IPS-20b (cell line): ENCODE measurements at regions not wholly inside any gene's neighbourhood (a gene's known extent, or its start where the extent isn't known, plus 50 kb on each side); places are given as distances from the start of the nearest gene placed in this dataset.

Source experiments
- H3K27ac ChIP-seq: one replicate; pipeline ENCODE4 v1.5.1; 2013; ENCODE audit warnings: low read length
- H3K27me3 ChIP-seq: 2 replicates; pipeline ENCODE4 v1.6.1; 2013; ENCODE audit warnings: mild to moderate bottlenecking, low read length, inconsistent platforms; ENCODE audit not compliant: insufficient read depth
- H3K36me3 ChIP-seq: 2 replicates; pipeline ENCODE4 v1.6.1; 2013; ENCODE audit warnings: low read depth, mild to moderate bottlenecking, inconsistent platforms, low read length, moderate library complexity; ENCODE audit not compliant: insufficient read depth
- H3K4me1 ChIP-seq: 2 replicates; pipeline ENCODE4 v1.6.1; 2013; ENCODE audit warnings: mild to moderate bottlenecking, control low read depth, inconsistent platforms, low read length, moderate library complexity; ENCODE audit not compliant: insufficient read depth
- H3K4me3 ChIP-seq: 2 replicates; pipeline ENCODE4 v1.5.1; 2013; ENCODE audit warnings: mild to moderate bottlenecking, low read length, inconsistent platforms
- H3K9ac ChIP-seq: 2 replicates; pipeline ENCODE4 v1.6.1; 2013; ENCODE audit warnings: low read depth, mild to moderate bottlenecking, inconsistent platforms, low read length, moderate library complexity
- H3K9me3 ChIP-seq: 2 replicates; pipeline ENCODE4 v1.6.1; 2013; ENCODE audit warnings: mild to moderate bottlenecking, low read depth, low read length, inconsistent platforms; ENCODE audit not compliant: insufficient read depth

DNA sequence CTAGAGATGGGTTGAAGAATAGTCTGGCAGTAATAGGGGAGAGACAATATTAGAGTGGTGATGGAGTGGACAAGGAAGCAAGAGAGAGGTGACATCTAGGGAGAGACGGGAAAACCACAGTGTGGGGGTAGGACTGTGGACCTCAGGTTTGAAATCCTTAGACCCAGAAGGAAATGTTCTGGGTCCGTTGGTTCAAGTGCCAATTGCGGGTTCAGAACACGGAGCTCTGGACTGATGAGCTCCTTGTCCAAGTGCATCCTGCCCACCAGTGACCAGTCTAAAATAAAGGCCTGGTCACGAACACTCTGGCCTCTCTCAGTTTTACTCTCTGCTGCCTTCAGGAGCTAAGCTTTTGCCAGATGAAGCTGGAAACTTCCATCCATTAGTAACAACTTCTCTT is 174.0 kb downstream of the LINC00237 start:
- no peak overlapping the region for H3K9ac ChIP-seq
- no peaks in the 10 kb centered on the region for H3K27me3 ChIP-seq
- H3K27ac ChIP-seq = no peak overlapping the region
- H3K4me1 ChIP-seq = no peaks in the 10 kb centered on the region
- H3K9me3 ChIP-seq = no peaks in the 10 kb centered on the region
- no peak overlapping the region for H3K4me3 ChIP-seq
- H3K36me3 ChIP-seq = no peaks in the 10 kb centered on the region

DNA sequence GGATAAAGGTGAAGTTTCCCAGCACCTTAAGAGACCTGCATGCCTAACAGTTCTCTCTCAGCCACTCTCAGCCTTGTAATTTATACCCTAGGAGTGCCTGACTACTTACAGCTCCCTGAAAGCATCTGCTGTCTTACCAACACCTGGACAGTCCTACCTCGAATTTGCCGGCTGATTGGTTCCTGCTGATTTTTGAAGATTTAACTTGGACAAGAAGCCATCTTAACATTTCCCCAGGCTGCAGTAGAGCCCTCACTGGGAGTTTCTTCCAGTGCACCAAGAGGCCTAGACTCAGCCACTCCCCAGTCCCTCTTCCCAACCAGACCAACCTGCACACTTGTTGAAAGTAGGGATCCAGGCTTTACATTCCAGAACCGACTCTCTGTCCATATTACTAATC is 174.5 kb downstream of the LINC00237 start:
- H3K9me3 ChIP-seq = no peaks in the 10 kb centered on the region
- no peaks in the 10 kb centered on the region for H3K36me3 ChIP-seq
- H3K27me3 ChIP-seq = no peaks in the 10 kb centered on the region
- no peak overlapping the region for H3K9ac ChIP-seq
- H3K4me3 ChIP-seq = no peak overlapping the region
- no peak overlapping the region for H3K27ac ChIP-seq
- H3K4me1 ChIP-seq = no peaks in the 10 kb centered on the region

DNA sequence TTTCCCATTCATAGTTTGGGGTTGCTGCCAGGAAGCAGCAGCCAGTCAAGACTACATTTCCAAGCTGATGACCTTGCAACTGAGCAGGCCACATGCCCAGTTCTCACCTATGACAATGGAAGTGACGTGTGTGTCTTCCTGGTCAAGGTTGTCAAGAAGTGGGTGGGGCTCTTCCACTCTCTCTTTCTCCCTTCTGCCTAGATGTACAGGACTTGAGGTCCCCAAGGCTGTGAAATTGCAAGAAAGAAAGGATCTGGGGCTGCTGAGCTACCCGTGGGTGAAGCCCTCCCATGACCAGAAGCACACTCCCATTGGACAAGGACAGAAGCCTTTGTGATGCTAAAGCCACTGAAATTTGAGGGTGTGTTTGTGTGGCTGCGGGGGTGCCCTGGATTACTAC is 175.1 kb downstream of the LINC00237 start:
- Histone ChIP-seq H3K27ac (no peak overlapping the region), H3K36me3 (no peaks in the 10 kb centered on the region), H3K9ac (no peak overlapping the region), H3K27me3 (no peaks in the 10 kb centered on the region), H3K9me3 (no peaks in the 10 kb centered on the region), H3K4me1 (no peaks in the 10 kb centered on the region), H3K4me3 (no peak overlapping the region)

DNA sequence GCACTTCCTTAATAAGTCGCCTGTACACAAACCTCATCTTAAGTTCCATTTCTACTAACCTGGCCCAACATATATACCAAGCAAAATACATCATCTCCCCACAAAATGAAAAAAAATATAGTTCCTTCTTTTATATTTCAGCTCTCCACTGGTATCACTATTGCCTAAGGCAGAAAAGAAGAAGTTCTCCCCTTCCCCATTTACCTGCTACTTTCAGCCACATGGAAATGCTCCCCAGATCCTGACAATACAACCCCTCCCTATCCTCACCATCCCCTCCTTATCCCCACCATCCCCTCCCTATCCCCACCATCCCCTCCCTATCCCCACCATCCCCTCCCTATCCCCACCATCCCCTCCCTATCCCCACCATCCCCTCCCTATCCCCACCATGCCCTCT is 175.7 kb downstream of the LINC00237 start:
- no peak overlapping the region for H3K27ac ChIP-seq
- H3K4me1 ChIP-seq = no peaks in the 10 kb centered on the region
- no peaks in the 10 kb centered on the region for H3K27me3 ChIP-seq
- no peak overlapping the region for H3K4me3 ChIP-seq
- no peaks in the 10 kb centered on the region for H3K9me3 ChIP-seq
- H3K36me3 ChIP-seq = no peaks in the 10 kb centered on the region
- H3K9ac ChIP-seq = no peak overlapping the region

DNA sequence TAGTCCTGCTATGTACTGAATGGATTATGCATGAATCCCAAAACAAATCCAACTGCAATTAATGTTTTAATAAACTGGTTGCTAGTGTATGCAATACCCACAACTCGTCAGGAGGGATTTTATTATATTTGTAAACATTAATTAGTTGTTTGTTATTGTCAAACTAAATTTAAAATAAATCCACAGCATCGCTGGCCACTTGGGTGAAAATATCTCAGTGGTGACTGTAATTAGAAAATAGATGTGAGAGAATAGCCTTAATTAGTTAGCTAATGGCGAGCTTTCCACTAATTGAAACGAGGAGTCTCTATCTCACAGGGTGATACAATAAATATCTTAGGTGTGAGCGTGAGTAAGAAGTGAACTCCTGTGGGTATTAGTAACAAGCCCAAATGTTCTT is 176.8 kb downstream of the LINC00237 start:
- no peaks in the 10 kb centered on the region for H3K27me3 ChIP-seq

DNA sequence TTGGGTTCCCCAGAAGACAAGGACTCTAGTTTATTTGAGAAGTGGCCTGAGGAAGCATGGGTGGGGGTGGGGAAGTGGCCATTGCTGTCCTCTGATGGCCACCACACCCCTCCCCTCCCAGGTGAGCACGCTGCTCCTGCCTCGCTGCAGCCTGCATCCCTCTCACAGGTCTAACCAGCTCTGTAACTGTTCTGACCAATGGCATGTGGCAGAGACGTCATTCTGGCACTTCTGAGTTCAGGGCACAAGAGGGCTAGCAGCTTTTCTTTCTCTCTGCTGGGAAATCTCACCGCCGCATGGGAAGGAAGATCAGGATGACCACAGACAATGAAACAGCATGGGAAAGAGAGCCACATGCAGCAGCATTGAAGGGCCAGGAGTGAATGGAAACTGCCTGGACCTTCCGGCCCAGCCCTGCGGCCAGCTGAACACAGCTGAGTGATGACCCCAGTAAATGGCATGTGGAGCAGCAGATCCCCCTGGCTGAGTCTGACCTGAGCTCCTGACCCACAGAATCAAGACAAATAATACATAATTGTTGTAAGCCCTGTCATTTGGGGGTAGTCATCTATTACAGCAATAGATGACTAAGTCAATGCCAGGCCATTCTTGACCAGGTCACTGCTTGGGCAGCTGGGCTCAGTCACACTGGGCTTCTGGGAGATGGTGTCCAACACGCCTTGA is 179.8 kb downstream of the LINC00237 start:
- no peak overlapping the region for H3K27ac ChIP-seq
- H3K27me3 ChIP-seq = no peaks in the 10 kb centered on the region
- H3K4me1 ChIP-seq = no peaks in the 10 kb centered on the region
- no peaks in the 10 kb centered on the region for H3K36me3 ChIP-seq
- H3K9ac ChIP-seq = no peak overlapping the region
- H3K9me3 ChIP-seq = no peaks in the 10 kb centered on the region
- no peak overlapping the region for H3K4me3 ChIP-seq

More for the DNA sequence above, 176.8 kb downstream of the LINC00237 start:
- no peaks in the 10 kb centered on the region for H3K9me3 ChIP-seq
- H3K9ac ChIP-seq = no peak overlapping the region
- no peaks in the 10 kb centered on the region for H3K36me3 ChIP-seq
- no peak overlapping the region for H3K4me3 ChIP-seq
- no peak overlapping the region for H3K27ac ChIP-seq
- no peaks in the 10 kb centered on the region for H3K4me1 ChIP-seq

DNA sequence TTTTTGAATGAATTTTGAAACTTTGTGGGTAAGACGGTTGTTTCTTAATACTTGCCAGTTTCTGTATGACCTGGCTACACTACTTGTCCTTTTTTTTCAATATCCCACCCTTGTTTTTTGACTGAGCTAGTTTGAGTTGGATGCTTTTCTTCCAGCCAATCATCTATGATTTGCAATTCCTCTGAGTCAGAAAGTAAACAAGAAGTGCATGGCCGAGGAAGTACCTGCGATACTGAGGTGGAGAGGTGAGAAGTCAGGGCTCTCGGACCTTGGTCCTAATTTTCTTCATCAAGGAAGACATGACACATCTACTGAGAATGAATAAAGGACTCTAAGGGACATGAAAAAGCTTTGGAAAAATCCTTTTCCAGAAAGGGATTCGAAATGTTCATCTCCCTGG is 185.7 kb downstream of the LINC00237 start:
- Histone ChIP-seq H3K4me3 (no peak overlapping the region), H3K27me3 (no peaks in the 10 kb centered on the region), H3K9ac (no peak overlapping the region), H3K27ac (no peak overlapping the region), H3K9me3 (0 out of 2 replicates have a peak, but pooled peaks cover 8% of the 10 kb centered on the region), H3K4me1 (no peaks in the 10 kb centered on the region), H3K36me3 (no peaks in the 10 kb centered on the region)

DNA sequence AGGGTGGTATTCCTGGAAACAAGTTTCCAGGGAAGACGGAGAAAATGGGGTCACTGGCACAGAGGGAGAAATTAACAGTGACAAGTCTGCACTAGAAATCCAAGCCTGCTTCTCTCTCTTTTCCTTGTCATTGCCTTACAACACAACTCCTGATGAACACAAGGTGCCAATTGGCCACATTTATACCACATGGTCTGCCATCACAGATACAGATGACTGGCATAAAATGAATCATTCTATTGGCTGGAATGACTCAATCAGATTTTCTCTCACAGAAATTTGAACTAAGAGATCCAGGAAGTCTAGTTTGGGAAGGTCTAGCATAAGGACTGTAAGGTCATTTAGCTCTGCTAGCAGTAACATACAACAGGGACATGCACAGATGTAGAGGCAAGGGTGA is 190.3 kb downstream of the LINC00237 start:
- Histone ChIP-seq H3K36me3 (no peaks in the 10 kb centered on the region), H3K4me1 (no peaks in the 10 kb centered on the region), H3K4me3 (no peak overlapping the region), H3K27me3 (no peaks in the 10 kb centered on the region), H3K9me3 (0 out of 2 replicates have a peak, but pooled peaks cover 8% of the 10 kb centered on the region), H3K9ac (no peak overlapping the region), H3K27ac (no peak overlapping the region)

DNA sequence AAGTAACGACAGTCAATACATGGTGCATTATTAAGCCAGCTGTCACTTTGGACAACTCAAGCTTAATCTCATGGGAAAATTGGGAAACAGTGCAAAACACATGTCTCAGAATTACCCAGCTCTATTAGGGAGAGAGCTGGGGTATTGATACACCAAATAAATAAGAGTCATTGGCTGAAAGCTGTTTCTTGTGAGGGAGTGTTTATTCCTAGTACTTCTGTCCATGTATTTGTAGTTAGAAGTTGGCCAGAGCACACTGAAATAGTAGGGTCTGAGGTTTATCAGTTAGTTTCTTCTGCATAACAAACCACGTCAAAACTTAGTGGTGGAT is 192.0 kb upstream of the RALGAPA2 start:
- Histone ChIP-seq H3K4me1 (no peaks in the 10 kb centered on the region), H3K27me3 (no peaks in the 10 kb centered on the region), H3K36me3 (no peaks in the 10 kb centered on the region), H3K4me3 (no peak overlapping the region), H3K9me3 (peaks cover 5% of the 10 kb centered on the region; the same call in 1 of the 2 replicates), H3K9ac (no peak overlapping the region), H3K27ac (no peak overlapping the region)

DNA sequence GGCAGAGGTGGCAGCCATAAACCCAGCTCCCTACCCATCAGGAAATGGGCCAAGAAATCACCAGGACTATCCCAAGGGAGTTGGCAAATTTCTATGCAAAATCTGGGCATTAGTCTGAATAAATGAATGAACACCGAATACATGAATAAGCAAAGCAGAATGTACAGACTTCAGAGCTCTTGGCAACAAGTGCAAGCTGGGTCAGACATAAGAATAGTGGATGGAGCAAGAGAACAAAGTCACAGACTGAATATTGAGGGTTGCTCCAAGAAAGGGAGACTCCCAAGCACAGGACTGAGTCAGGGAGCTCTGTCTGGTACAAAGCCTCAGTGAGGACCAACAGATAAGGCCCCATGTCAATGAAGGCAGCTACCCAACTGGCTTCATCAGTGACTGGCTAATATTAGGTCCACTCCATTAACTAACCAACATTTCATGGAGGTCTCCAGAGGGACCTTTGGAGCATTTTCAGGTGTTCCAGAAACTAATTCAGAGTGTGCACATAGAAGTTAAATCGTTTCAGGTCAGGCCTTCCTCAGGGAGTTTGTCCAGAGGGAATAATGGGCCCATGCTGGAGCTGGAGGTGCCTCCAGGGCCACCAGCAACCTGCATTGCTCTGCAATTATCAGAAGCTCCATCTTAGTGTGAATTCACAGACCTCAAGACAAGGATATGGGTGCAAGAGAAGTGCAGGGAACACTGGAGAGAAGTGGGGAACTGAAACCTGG is 191.5 kb upstream of the RALGAPA2 start:
- Histone ChIP-seq H3K4me1 (no peaks in the 10 kb centered on the region), H3K9me3 (peaks cover 5% of the 10 kb centered on the region; the same call in 1 of the 2 replicates), H3K9ac (no peak overlapping the region), H3K27ac (no peak overlapping the region), H3K27me3 (no peaks in the 10 kb centered on the region), H3K36me3 (no peaks in the 10 kb centered on the region), H3K4me3 (no peak overlapping the region)

DNA sequence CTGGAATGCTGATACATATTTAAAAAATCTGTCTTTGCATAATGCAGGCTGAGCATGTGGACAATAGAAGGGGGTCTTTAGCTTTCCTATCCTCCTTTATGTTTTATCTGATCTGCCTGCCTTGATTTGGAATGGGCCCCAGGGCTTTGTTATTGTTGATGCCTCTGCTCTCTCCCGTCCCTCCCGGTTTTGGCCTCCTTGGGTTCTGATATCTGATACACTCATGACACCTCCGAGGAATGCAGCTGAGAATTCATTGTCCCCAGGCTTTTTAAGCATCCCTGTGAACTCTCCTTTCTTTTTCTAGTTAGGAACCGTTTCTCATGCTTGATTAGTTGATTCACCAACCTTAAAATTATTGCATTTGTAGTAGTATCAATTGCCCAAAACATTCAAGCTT is 185.5 kb upstream of the RALGAPA2 start:
- no peak overlapping the region for H3K27ac ChIP-seq
- peaks cover 14% of the 10 kb centered on the region; the same call in 1 of the 2 replicates for H3K4me1 ChIP-seq
- peaks cover 5% of the 10 kb centered on the region; the same call in 1 of the 2 replicates for H3K9me3 ChIP-seq
- H3K4me3 ChIP-seq = no peak overlapping the region
- H3K9ac ChIP-seq = no peak overlapping the region
- no peaks in the 10 kb centered on the region for H3K36me3 ChIP-seq
- no peaks in the 10 kb centered on the region for H3K27me3 ChIP-seq

DNA sequence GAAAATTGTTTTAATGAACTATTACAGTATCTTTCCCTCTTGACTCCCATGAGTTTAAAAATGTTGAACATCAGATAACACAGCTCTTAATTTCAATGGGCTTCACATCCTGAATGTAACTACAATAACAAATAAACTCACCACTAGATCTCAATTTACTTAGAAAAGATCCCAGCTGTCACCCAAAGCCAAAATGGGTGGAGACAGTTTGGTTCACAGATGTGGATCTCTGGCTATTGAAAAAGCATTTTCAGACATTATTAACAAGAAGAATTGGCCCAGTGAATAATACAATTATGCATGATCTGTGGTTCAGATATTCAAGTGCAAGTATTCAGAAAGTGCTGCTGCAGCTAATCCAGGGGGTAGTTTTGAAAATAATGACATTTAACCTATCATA is 184.7 kb upstream of the RALGAPA2 start:
- H3K27ac ChIP-seq = no peak overlapping the region
- H3K9me3 ChIP-seq = peaks cover 5% of the 10 kb centered on the region; the same call in 1 of the 2 replicates
- H3K4me1 ChIP-seq = peaks cover 20% of the 10 kb centered on the region; the same call in 1 of the 2 replicates
- no peak overlapping the region for H3K9ac ChIP-seq
- no peak overlapping the region for H3K4me3 ChIP-seq
- H3K27me3 ChIP-seq = peaks cover 2% of the 10 kb centered on the region; the same call in 1 of the 2 replicates
- no peaks in the 10 kb centered on the region for H3K36me3 ChIP-seq
